Thoracic aorta (tissue), 2 donors: ENCODE measurements at regions not wholly inside any gene's neighbourhood (a gene's known extent, or its start where the extent isn't known, plus 50 kb on each side); places are given as distances from the start of the nearest gene placed in this dataset.

Experiments
- ATAC-seq: fragments of 150-250 bp; one replicate; pipeline ENCODE4 v1.8.0; 2017; ENCODE audit warnings: low read depth; ENCODE audit not compliant: insufficient number of reproducible peaks, low FRiP score
- DNase-seq: peaks from one replicate; pipeline ENCODE4 v3.0.0-alpha.2; 2020; ENCODE audit warnings: low spot score
- H3K27ac ChIP-seq, 2 donors: fragments of 200-600 bp; sonication (generic); 1 replicate in 1 of 2; 2 replicates in 1 of 2; pipeline ENCODE4 v1.5.1; 2016; ENCODE audit warnings: mild to moderate bottlenecking in 2 of 2, moderate library complexity in 2 of 2
- H3K27me3 ChIP-seq: fragments of 200-600 bp; sonication (generic); replicated peaks from 2 replicates; pipeline ENCODE4 v1.6.0; 2016; ENCODE audit warnings: mild to moderate bottlenecking; ENCODE audit not compliant: insufficient read depth
- H3K36me3 ChIP-seq: fragments of 200-600 bp; sonication (generic); one replicate; pipeline ENCODE4 v1.5.1; 2016
- H3K4me1 ChIP-seq, 2 donors: fragments of 200-600 bp; sonication (generic); 1 replicate in 1 of 2; 2 replicates in 1 of 2; pipeline versions ENCODE4 v1.5.1 to v1.6.0; 2016; ENCODE audit warnings: low read depth in 2 of 2, mild to moderate bottlenecking in 1 of 2; ENCODE audit not compliant: control insufficient read depth in 1 of 2
- H3K4me3 ChIP-seq: fragments of 200-600 bp; sonication (generic); 2 replicates; pipeline ENCODE4 v1.5.1; 2016; ENCODE audit warnings: mild to moderate bottlenecking
- H3K9me3 ChIP-seq: fragments of 200-600 bp; sonication (generic); 2 replicates; pipeline ENCODE4 v1.5.1; 2016
- TF ChIP-seq, protein P1 (sequence below): fragments of 200-600 bp; sonication (generic); IDR thresholded peaks from one replicate; pipeline ENCODE4 v1.5.1; 2019; ENCODE audit warnings: antibody characterized with exemption

DNA sequence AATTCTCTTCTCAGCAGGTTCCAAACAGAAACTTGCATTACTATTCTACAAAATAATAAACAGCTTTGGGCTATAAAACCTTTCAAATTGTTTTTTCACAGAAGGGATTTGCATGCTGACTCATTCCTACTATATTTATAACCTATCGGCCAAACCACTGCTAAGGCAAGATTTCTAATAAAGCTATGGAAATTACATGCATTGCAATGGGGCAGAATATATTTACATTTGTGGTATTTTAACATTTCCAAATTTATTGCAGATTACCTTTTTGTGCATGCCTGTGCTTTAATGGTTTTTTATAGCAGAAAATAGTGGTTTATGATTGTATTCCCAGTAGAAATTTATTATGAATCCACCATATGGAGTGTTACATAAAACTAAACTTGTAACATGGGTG lies 69.0 kb upstream of the NPVF start:
- Histone ChIP-seq H3K27me3 (no peaks in the 10 kb centered on the region), H3K9me3 (no peaks in the 10 kb centered on the region), H3K4me3 (no peak overlapping the region), H3K27ac (no peak overlapping the region), H3K4me1 (no peaks in the 10 kb centered on the region), H3K36me3 (no peaks in the 10 kb centered on the region)
- DNase-seq (no peak), ATAC-seq (no peak)
- TF ChIP-seq, protein P1, sequence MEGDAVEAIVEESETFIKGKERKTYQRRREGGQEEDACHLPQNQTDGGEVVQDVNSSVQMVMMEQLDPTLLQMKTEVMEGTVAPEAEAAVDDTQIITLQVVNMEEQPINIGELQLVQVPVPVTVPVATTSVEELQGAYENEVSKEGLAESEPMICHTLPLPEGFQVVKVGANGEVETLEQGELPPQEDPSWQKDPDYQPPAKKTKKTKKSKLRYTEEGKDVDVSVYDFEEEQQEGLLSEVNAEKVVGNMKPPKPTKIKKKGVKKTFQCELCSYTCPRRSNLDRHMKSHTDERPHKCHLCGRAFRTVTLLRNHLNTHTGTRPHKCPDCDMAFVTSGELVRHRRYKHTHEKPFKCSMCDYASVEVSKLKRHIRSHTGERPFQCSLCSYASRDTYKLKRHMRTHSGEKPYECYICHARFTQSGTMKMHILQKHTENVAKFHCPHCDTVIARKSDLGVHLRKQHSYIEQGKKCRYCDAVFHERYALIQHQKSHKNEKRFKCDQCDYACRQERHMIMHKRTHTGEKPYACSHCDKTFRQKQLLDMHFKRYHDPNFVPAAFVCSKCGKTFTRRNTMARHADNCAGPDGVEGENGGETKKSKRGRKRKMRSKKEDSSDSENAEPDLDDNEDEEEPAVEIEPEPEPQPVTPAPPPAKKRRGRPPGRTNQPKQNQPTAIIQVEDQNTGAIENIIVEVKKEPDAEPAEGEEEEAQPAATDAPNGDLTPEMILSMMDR, result no peak

DNA sequence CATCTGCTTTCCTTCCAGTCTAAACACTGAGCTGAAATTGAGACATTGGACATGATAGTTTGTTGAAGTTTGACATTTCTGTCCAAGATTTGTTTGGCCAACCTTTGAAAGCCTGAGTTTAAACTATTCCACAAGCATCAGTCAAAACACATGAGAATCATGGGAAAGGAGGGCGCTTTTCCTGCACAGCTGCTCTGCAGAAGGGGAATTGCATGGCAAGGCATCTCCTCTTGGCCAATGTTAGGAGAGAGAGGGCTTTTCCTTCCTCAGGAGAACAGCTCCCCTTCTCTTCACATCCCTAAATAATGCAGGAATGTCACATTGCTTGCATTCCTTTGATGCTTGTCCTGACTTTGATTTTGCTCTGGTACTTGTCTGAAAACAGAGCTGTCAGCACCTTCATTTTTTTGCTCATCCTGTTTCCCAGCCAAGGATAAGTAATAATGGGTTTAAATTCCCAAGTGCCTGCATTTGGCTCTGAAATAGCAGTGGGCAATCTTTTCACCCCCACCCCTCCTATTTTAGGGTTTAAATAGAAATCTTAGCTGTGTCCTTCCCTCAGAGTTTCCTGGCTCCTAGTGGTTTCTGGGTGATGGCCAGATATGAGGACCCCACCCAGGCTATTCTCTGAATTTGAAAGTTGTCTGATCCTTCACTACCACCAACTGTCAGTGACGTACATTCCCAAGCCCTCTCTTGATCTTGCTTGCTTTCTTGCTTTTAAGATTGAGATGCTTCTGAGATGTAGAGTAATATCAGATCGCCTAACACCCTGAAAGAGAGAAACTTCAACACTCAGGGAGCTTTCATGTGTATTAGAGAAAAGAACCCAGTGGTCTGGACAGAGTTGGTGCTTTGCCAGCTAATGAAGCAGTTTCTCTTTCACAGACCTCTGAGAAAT lies 75.2 kb upstream of the NPVF start:
- DNase-seq (no peak), ATAC-seq (no peak)
- no peaks in the 10 kb centered on the region for H3K36me3 ChIP-seq
- H3K4me3 ChIP-seq, result no peak overlapping the region
- H3K9me3 ChIP-seq, result no peaks in the 10 kb centered on the region
- TF ChIP-seq, protein P1, result no peak
- H3K4me1 ChIP-seq, result peaks cover 0 to 5% of the 10 kb centered on the region in 2 donors
- H3K27me3 ChIP-seq, result no peaks in the 10 kb centered on the region
- H3K27ac ChIP-seq, result no peak overlapping the region

GRCh38 chr7:25304691-25305090 lies 76.4 kb upstream of the NPVF start:
- TF ChIP-seq, protein P1, result no peak

GRCh38 chr7:25305831-25306230 lies 77.5 kb upstream of the NPVF start:
- H3K36me3 ChIP-seq, result no peaks in the 10 kb centered on the region
- TF ChIP-seq, protein P1, result no peak
- no peaks in the 10 kb centered on the region for H3K27me3 ChIP-seq
- H3K4me3 ChIP-seq, result no peak overlapping the region
- peaks cover 0 to 5% of the 10 kb centered on the region in 2 donors for H3K4me1 ChIP-seq
- H3K27ac ChIP-seq, result no peak overlapping the region
- ATAC-seq (no peak), DNase-seq (no peak)
- H3K9me3 ChIP-seq, result no peaks in the 10 kb centered on the region

More at GRCh38 chr7:25304691-25305090, 76.4 kb upstream of the NPVF start:
- Histone ChIP-seq H3K27ac (no peak overlapping the region), H3K4me3 (no peak overlapping the region), H3K4me1 (peaks cover 0 to 5% of the 10 kb centered on the region in 2 donors), H3K9me3 (no peaks in the 10 kb centered on the region), H3K27me3 (no peaks in the 10 kb centered on the region), H3K36me3 (no peaks in the 10 kb centered on the region)
- DNase-seq, result no peak
- no peak for ATAC-seq

GRCh38 chr7:25307624-25308023 lies 79.3 kb upstream of the NPVF start:
- no peak overlapping the region for H3K4me3 ChIP-seq
- H3K27ac ChIP-seq, result no peak overlapping the region
- no peaks in the 10 kb centered on the region for H3K27me3 ChIP-seq
- no peaks in the 10 kb centered on the region for H3K36me3 ChIP-seq
- no peak for DNase-seq
- ATAC-seq, result no peak
- TF ChIP-seq, protein P1, result no peak
- H3K4me1 ChIP-seq, result peaks cover 0 to 5% of the 10 kb centered on the region in 2 donors
- H3K9me3 ChIP-seq, result no peaks in the 10 kb centered on the region
